Endothelial cell of umbilical vein (primary cell): ENCODE measurements at regions not wholly inside any gene's neighbourhood (a gene's known extent, or its start where the extent isn't known, plus 50 kb on each side); places are given as distances from the start of the nearest gene placed in this dataset.

Source experiments
- BruUV-seq: library from RNA; stranded (reverse); fragments of 400-500 nt; replicated peaks from 2 replicates; lab custom pipeline; 2021; lab: Mats Ljungman, UMichigan
- CTCF ChIA-PET: fragments of 300-600, 350-600 bp; sonication (Branson Sonifier 250); formaldehyde crosslinking; loops from one replicate; lab custom pipeline; 2021; ENCODE audit warnings: antibody characterized with exemption, inconsistent platforms; lab: Charles Lee
- POLR2A ChIA-PET: fragments of 300-600, 350-600 bp; sonication (Branson Sonifier 250); formaldehyde crosslinking; loops from one replicate; lab custom pipeline; 2021; ENCODE audit warnings: antibody characterized with exemption, inconsistent platforms; lab: Charles Lee
- DNase-seq: peaks from one replicate; pipeline ENCODE4 v3.0.0-alpha.2; 2011; ENCODE audit warnings: low read depth, low spot score
- FAIRE-seq: peaks from 2 replicates; lab custom pipeline; 2011; peaks lifted over from hg19 to GRCh38; lab: Jason Lieb, UNC
- H2AFZ ChIP-seq: 2 replicates; pipeline ENCODE4 v1.6.0; 2012; ENCODE audit warnings: low read depth, low read length, control low read depth, inconsistent platforms
- H3K27ac ChIP-seq: 2 replicates; pipeline ENCODE4 v1.5.1; 2011; ENCODE audit warnings: low read depth, mild to moderate bottlenecking, control low read depth, low read length, moderate library complexity; ENCODE audit not compliant: insufficient read depth
- H3K27me3 ChIP-seq, 2 experiments: 2 replicates each; pipeline versions ENCODE4 v1.6.0 to v1.6.1; 2011; ENCODE audit warnings: low read length in 2 of 2, mixed read lengths in 1 of 2; ENCODE audit not compliant: control insufficient read depth in 2 of 2, insufficient read depth in 2 of 2
- H3K36me3 ChIP-seq, 2 experiments: 2 replicates in 1 of 2; 3 replicates in 1 of 2; pipeline ENCODE4 v1.5.1; 2011; ENCODE audit warnings: low read length in 2 of 2, mild to moderate bottlenecking in 1 of 2, moderate library complexity in 1 of 2; ENCODE audit not compliant: control insufficient read depth in 2 of 2, insufficient read depth in 2 of 2; ENCODE audit errors: extremely low read depth in 1 of 2
- H3K4me1 ChIP-seq: 3 replicates; pipeline ENCODE4 v1.5.1; 2011; ENCODE audit warnings: mild to moderate bottlenecking, low read length; ENCODE audit not compliant: control insufficient read depth, insufficient read depth; ENCODE audit errors: extremely low read depth
- H3K4me2 ChIP-seq: 2 replicates; pipeline ENCODE4 v1.6.1; 2011; ENCODE audit warnings: low read length, control low read depth, mixed read lengths; ENCODE audit not compliant: insufficient read depth
- H3K4me3 ChIP-seq, 3 experiments: fragments of 200-600 bp in 1 of 3; sonication (generic), shearing (Covaris generic) in 1 of 3; replicated peaks in 1 of 3; 2 replicates each; pipeline ENCODE4 v1.5.1; 2011 to 2016; ENCODE audit warnings: control low read depth in 3 of 3, low read length in 3 of 3, mild to moderate bottlenecking in 2 of 3, inconsistent platforms in 1 of 3, low read depth in 1 of 3, moderate library complexity in 1 of 3; ENCODE audit not compliant: insufficient read depth in 1 of 3
- H3K79me2 ChIP-seq: 2 replicates; pipeline ENCODE4 v1.6.0; 2012; ENCODE audit warnings: low read length, inconsistent platforms; ENCODE audit not compliant: control insufficient read depth, insufficient read depth
- H3K9ac ChIP-seq: replicated peaks from 2 replicates; pipeline ENCODE3; 2011; ENCODE audit warnings: low read length, control low read depth; ENCODE audit not compliant: insufficient read depth; ENCODE audit errors: extremely low read depth
- H3K9me1 ChIP-seq: replicated peaks from 3 replicates; pipeline ENCODE4 v1.6.0; 2011; ENCODE audit warnings: mild to moderate bottlenecking, low read length; ENCODE audit not compliant: control insufficient read depth, insufficient read depth; ENCODE audit errors: extremely low read depth
- H3K9me3 ChIP-seq: replicated peaks from 2 replicates; pipeline ENCODE4 v1.5.1; 2012; ENCODE audit warnings: low read length, inconsistent platforms; ENCODE audit not compliant: control insufficient read depth, insufficient read depth
- H4K20me1 ChIP-seq: replicated peaks from 2 replicates; pipeline ENCODE3; 2011; ENCODE audit warnings: mild to moderate bottlenecking, low read length; ENCODE audit not compliant: control insufficient read depth, insufficient read depth; ENCODE audit errors: extremely low read depth
- CTCF ChIP-seq, 2 donors: IDR thresholded peaks; 1 replicate in 1 of 2; 2 replicates in 1 of 2; pipeline ENCODE4 v1.5.1; 2011; ENCODE audit warnings: low read length in 2 of 2, mild to moderate bottlenecking in 2 of 2, moderate library complexity in 2 of 2, control low read depth in 1 of 2, inconsistent platforms in 1 of 2, low read depth in 1 of 2; ENCODE audit not compliant: insufficient read depth in 1 of 2; ENCODE audit errors: extremely low read depth in 1 of 2
- EZH2 ChIP-seq: IDR thresholded peaks from 2 replicates; pipeline ENCODE4 v1.6.1; 2012; ENCODE audit warnings: borderline replicate concordance, low read depth, mild to moderate bottlenecking, moderate library complexity, low read length, inconsistent platforms; ENCODE audit not compliant: severe bottlenecking
- GATA2 ChIP-seq: IDR thresholded peaks from 2 replicates; pipeline ENCODE4 v1.7.0; 2011; ENCODE audit warnings: low read depth, mild to moderate bottlenecking, moderate library complexity, mixed read lengths, low read length; ENCODE audit not compliant: insufficient read length, insufficient read depth
- JUN ChIP-seq: IDR thresholded peaks from 2 replicates; pipeline ENCODE4 v1.6.1; 2011; ENCODE audit warnings: borderline replicate concordance, low read depth; ENCODE audit not compliant: insufficient read length, insufficient read depth
- MYC ChIP-seq: IDR thresholded peaks from one replicate; pipeline ENCODE4 v1.6.1; 2011; ENCODE audit warnings: mild to moderate bottlenecking, low read depth, low read length
- POLR2A ChIP-seq: IDR thresholded peaks from 2 replicates; pipeline ENCODE4 v1.6.1; 2012; ENCODE audit warnings: low read depth, mild to moderate bottlenecking, control low read depth, low read length
- dilution Hi-C: fragments of 300-500 bp; cut with MboI; formaldehyde crosslinking; loops from one replicate; pipeline ENCODE4 v1.15.0; 2019; ENCODE audit warnings: low sequenced_read_pairs; ENCODE audit not compliant: extremely low pct_ligation_motif_present
- intact Hi-C: fragments of 100-400 bp; cut with micrococcal nuclease; formaldehyde crosslinking; loops from one replicate; pipeline ENCODE4 v1.10.0; 2022

- no TSS peak for BruUV-seq
- dilution Hi-C loops: no loop called here
These were observed 165.3 kb upstream of the FOXD3 start for GRCh38 chr1:63157085-63157484.

More at GRCh38 chr1:63157085-63157484, 165.3 kb upstream of the FOXD3 start:
- H3K9me3 ChIP-seq: no peaks in the 10 kb centered on the region
- H3K27me3 ChIP-seq: peaks cover 2 to 3% of the 10 kb centered on the region in 2 experiments
- H3K9ac ChIP-seq: no peak overlapping the region
- H3K9me1 ChIP-seq: no peaks in the 10 kb centered on the region
- TF ChIP-seq GATA2 (no peak), CTCF (IDR thresholded peaks at IDR 0.05; ENCODE audit: extremely low read depth in 1 of 2, insufficient read depth in 1 of 2, low read depth in 1 of 2, low read length in 2 of 2) (no peak), EZH2 (no peak), POLR2A (no peak), MYC (no peak), JUN (no peak)
- POLR2A ChIA-PET: no interaction called here
- H3K4me2 ChIP-seq: no peak overlapping the region
- FAIRE-seq (no peak), DNase-seq (no peak)
- H3K79me2 ChIP-seq: no peaks in the 10 kb centered on the region
- no peaks in the 10 kb centered on the region for H3K4me1 ChIP-seq
- H4K20me1 ChIP-seq: no peaks in the 10 kb centered on the region
- CTCF ChIA-PET: interaction anchor here (1.0 kb wide), 1 partner anchor 8 kb away, joined by 4 read pairs; no protein-coding TSS in a partner anchor
- no peak overlapping the region for H2AFZ ChIP-seq
- H3K36me3 ChIP-seq: no peaks in the 10 kb centered on the region
- H3K27ac ChIP-seq: no peak overlapping the region
- no peak overlapping the region for H3K4me3 ChIP-seq
- intact Hi-C loops: no loop called here
